SH-SY5Y (cell line): ENCODE measurements at regions not wholly inside any gene's neighbourhood (a gene's known extent, or its start where the extent isn't known, plus 50 kb on each side); places are given as distances from the start of the nearest gene placed in this dataset.

Experiments
- GATA2 ChIP-seq: IDR thresholded peaks from 2 replicates; pipeline ENCODE4 v1.6.1; 2011; ENCODE audit warnings: mild to moderate bottlenecking, low read depth, low read length
- GATA3 ChIP-seq: IDR thresholded peaks from 2 replicates; pipeline ENCODE4 v1.6.1; 2011; ENCODE audit warnings: low read depth, mild to moderate bottlenecking, low read length, moderate library complexity

DNA sequence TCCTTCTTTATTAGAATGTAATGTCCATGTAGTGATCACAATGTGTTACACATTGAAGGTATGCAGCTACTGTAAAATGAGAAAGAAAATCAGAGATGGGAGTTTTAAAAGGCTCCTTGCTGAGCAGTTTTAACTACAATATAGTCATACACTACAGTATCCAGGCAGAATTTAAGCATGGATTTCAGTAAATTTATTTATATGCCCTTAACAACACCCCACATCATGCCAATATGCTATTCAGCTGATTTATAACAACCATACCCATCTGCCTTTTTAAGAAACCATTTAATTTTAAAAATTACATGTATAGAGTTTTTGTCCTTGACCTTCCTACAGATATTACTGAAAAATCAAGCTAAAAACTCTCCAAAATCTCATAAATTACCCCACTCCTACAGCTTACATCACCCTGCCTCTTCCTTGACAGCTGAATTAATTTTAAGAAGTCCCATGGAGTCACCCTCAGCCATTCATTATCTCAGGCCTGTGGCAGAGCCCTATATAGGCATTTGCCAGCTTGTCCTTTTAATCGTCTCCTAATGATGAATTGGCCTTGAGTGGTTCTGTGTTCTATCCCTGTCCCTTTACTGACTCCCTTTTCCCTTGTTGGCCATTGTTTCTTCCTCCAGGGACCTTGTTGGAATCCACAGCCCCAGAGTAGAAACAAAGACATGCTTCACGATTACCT is 797.6 kb upstream of the ARRDC4 start:
- TF ChIP-seq GATA2 (no peak), GATA3 (no peak)
